Uterus (tissue), 3 donors: ENCODE measurements at regions not wholly inside any gene's neighbourhood (a gene's known extent, or its start where the extent isn't known, plus 50 kb on each side); places are given as distances from the start of the nearest gene placed in this dataset.

Source experiments
- DNase-seq, 2 donors: peaks; one replicate each; pipeline ENCODE4 v3.0.0-alpha.2; 2019 to 2020
- H3K27ac ChIP-seq, 2 donors: fragments of 200-600 bp; sonication (generic); 1 replicate in 1 of 2; 2 replicates in 1 of 2; pipeline ENCODE4 v1.5.1; 2016 to 2018
- H3K27me3 ChIP-seq, 2 donors: fragments of 200-600 bp; sonication (generic); one replicate each; pipeline ENCODE4 v1.5.1; 2018 to 2019; ENCODE audit warnings: control low read depth in 1 of 2
- H3K36me3 ChIP-seq, 2 donors: fragments of 200-600 bp; sonication (generic); one replicate each; pipeline ENCODE4 v1.5.1; 2019; ENCODE audit warnings: control low read depth in 1 of 2
- H3K4me1 ChIP-seq, 2 donors: fragments of 200-600 bp; sonication (generic); one replicate each; pipeline ENCODE4 v1.5.1; 2018 to 2019; ENCODE audit warnings: control low read depth in 1 of 2
- H3K4me3 ChIP-seq, 2 donors: fragments of 200-600 bp; sonication (generic); 1 replicate in 1 of 2; 2 replicates in 1 of 2; pipeline ENCODE4 v1.5.1; 2018 to 2019; ENCODE audit warnings: mild to moderate bottlenecking in 1 of 2
- H3K9me3 ChIP-seq, 2 donors: fragments of 200-600 bp; sonication (generic); one replicate each; pipeline ENCODE4 v1.5.1; 2019; ENCODE audit warnings: control low read depth in 1 of 2
- CTCF ChIP-seq, 4 experiments: fragments of 200-600 bp in 2 of 4; fragments of 450-650 bp in 2 of 4; sonication (generic) in 2 of 4; IDR thresholded peaks; one replicate each; pipeline ENCODE4 v1.5.1; 2016 to 2019; ENCODE audit warnings: antibody characterized with exemption in 4 of 4, mild to moderate bottlenecking in 2 of 4, moderate library complexity in 1 of 4
- POLR2A ChIP-seq, 2 donors: fragments of 450-650 bp; IDR thresholded peaks; one replicate each; pipeline ENCODE4 v1.6.1; 2016; ENCODE audit warnings: antibody characterized with exemption in 2 of 2, mild to moderate bottlenecking in 1 of 2, moderate library complexity in 1 of 2
- intact Hi-C: fragments of 100-400 bp; cut with DNase I; formaldehyde crosslinking; loops from one replicate; pipeline ENCODE4 v1.15.1; 2023; ENCODE audit warnings: low total_unique reads
- donor health status: DM: yes; HTN: yes; CAD: no.

GRCh38 chr1:222918801-222919477 lies 104.1 kb downstream of the DISP1 start:
- DNase-seq = no peak
- Histone ChIP-seq H3K4me1 (peaks cover 0 to 3% of the 10 kb centered on the region in 2 donors), H3K36me3 (no peaks in the 10 kb centered on the region), H3K27ac (peak overlapping the region; percentile 46 to 53), H3K4me3 (no peak overlapping the region), H3K27me3 (no peaks in the 10 kb centered on the region), H3K9me3 (peaks cover 0 to 7% of the 10 kb centered on the region in 2 donors)
- TF ChIP-seq CTCF (IDR thresholded peaks at IDR 0.05) (no peak), POLR2A (IDR thresholded peaks at IDR 0.05) (no peak)
- intact Hi-C loops = no loop called here

- Histone ChIP-seq H3K27ac (peak overlapping the region; percentile 46 to 53), H3K4me3 (no peak overlapping the region), H3K4me1 (peaks cover 0 to 3% of the 10 kb centered on the region in 2 donors), H3K9me3 (peaks cover 0 to 7% of the 10 kb centered on the region in 2 donors), H3K27me3 (no peaks in the 10 kb centered on the region), H3K36me3 (no peaks in the 10 kb centered on the region)
- intact Hi-C loops = no loop called here
- no peak for DNase-seq
- TF ChIP-seq POLR2A (IDR thresholded peaks at IDR 0.05) (no peak), CTCF (IDR thresholded peaks at IDR 0.05) (no peak)
These were observed 104.6 kb downstream of the DISP1 start for GRCh38 chr1:222919478-222919865.

GRCh38 chr1:222920169-222920568 lies 105.3 kb downstream of the DISP1 start:
- H3K4me1 ChIP-seq = peaks cover 0 to 3% of the 10 kb centered on the region in 2 donors
- DNase-seq = no peak
- no peaks in the 10 kb centered on the region for H3K27me3 ChIP-seq
- H3K27ac ChIP-seq = peak overlapping the region; percentile 46 to 53
- TF ChIP-seq POLR2A (IDR thresholded peaks at IDR 0.05) (no peak), CTCF (IDR thresholded peaks at IDR 0.05) (no peak)
- H3K36me3 ChIP-seq = no peaks in the 10 kb centered on the region
- peaks cover 0 to 7% of the 10 kb centered on the region in 2 donors for H3K9me3 ChIP-seq
- intact Hi-C loops = no loop called here
- no peak overlapping the region for H3K4me3 ChIP-seq

GRCh38 chr1:222921945-222922344 lies 107.1 kb downstream of the DISP1 start:
- Histone ChIP-seq H3K9me3 (peaks cover 0 to 3% of the 10 kb centered on the region in 2 donors), H3K4me3 (no peak overlapping the region), H3K27me3 (no peaks in the 10 kb centered on the region), H3K27ac (no peak overlapping the region), H3K36me3 (no peaks in the 10 kb centered on the region), H3K4me1 (peaks cover 0 to 3% of the 10 kb centered on the region in 2 donors)
- DNase-seq = no peak
- no peak for TF ChIP-seq CTCF (IDR thresholded peaks at IDR 0.05)
- TF ChIP-seq POLR2A (IDR thresholded peaks at IDR 0.05) = no peak
- intact Hi-C loops = no loop called here

- peak overlapping the region in 1 of 2 donors; percentile 22 for H3K27ac ChIP-seq
These were observed 108.7 kb downstream of the DISP1 start for GRCh38 chr1:222923506-222923905.

More at GRCh38 chr1:222923506-222923905, 108.7 kb downstream of the DISP1 start:
- Histone ChIP-seq H3K36me3 (no peaks in the 10 kb centered on the region), H3K27me3 (no peaks in the 10 kb centered on the region), H3K4me1 (peaks cover 0 to 3% of the 10 kb centered on the region in 2 donors), H3K9me3 (no peaks in the 10 kb centered on the region), H3K4me3 (no peak overlapping the region)
- TF ChIP-seq POLR2A (IDR thresholded peaks at IDR 0.05) = no peak
- TF ChIP-seq CTCF (IDR thresholded peaks at IDR 0.05) = no peak
- intact Hi-C loops = no loop called here
- DNase-seq = no peak
